Natural killer cell (primary cell): ENCODE measurements at regions not wholly inside any gene's neighbourhood (a gene's known extent, or its start where the extent isn't known, plus 50 kb on each side); places are given as distances from the start of the nearest gene placed in this dataset.

Experiments
- ATAC-seq, 3 donors: fragments of 150-1000 bp in 2 of 3; fragments of 200-7000 bp in 1 of 3; cut with Tn5 transposase; 1 replicate in 1 of 3; 2 replicates in 2 of 3; pipeline ENCODE4 v1.10.0; 2021; ENCODE audit warnings: mild to moderate bottlenecking in 2 of 3, moderate library complexity in 2 of 3
- DNase-seq, 2 donors: peaks; one replicate each; pipeline versions ENCODE4 v3.0.0 to v3.0.0-alpha.2; 2013 to 2021; ENCODE audit warnings: mixed read lengths in 1 of 2
- H3K27ac ChIP-seq: one replicate; pipeline ENCODE4 v1.5.1; 2013; ENCODE audit warnings: mild to moderate bottlenecking, low read length
- H3K27me3 ChIP-seq: one replicate; pipeline ENCODE4 v1.6.1; 2013; ENCODE audit warnings: low read length; ENCODE audit not compliant: control insufficient read depth, insufficient read depth
- H3K36me3 ChIP-seq: one replicate; pipeline ENCODE4 v1.6.1; 2013; ENCODE audit warnings: low read length; ENCODE audit not compliant: control insufficient read depth, insufficient read depth
- H3K4me1 ChIP-seq: one replicate; pipeline ENCODE4 v1.6.1; 2013; ENCODE audit warnings: low read length; ENCODE audit not compliant: control insufficient read depth, insufficient read depth
- H3K4me3 ChIP-seq: one replicate; pipeline ENCODE4 v1.5.1; 2013; ENCODE audit warnings: low read length
- H3K9me3 ChIP-seq: one replicate; pipeline ENCODE4 v1.6.1; 2013; ENCODE audit warnings: low read length; ENCODE audit not compliant: control insufficient read depth, insufficient read depth
- H3K27ac Mint-ChIP-seq, 2 donors: one replicate each; pipeline ENCODE4 v1.8.0; 2022; ENCODE audit warnings: mild to moderate bottlenecking in 2 of 2, mixed read lengths in 2 of 2, moderate library complexity in 1 of 2
- H3K27me3 Mint-ChIP-seq, 2 donors: one replicate each; pipeline ENCODE4 v1.8.0; 2022; ENCODE audit warnings: low read depth in 2 of 2, mixed read lengths in 2 of 2
- H3K36me3 Mint-ChIP-seq: one replicate; pipeline ENCODE4 v1.8.0; 2022; ENCODE audit warnings: mixed read lengths
- H3K4me1 Mint-ChIP-seq, 2 donors: one replicate each; pipeline ENCODE4 v1.8.0; 2022; ENCODE audit warnings: mixed read lengths in 2 of 2
- H3K4me3 Mint-ChIP-seq: one replicate; pipeline ENCODE4 v1.8.0; 2022; ENCODE audit warnings: mild to moderate bottlenecking, moderate library complexity, mixed read lengths
- H3K9me3 Mint-ChIP-seq, 2 donors: one replicate each; pipeline ENCODE4 v1.8.0; 2022; ENCODE audit warnings: mixed read lengths in 2 of 2
- CTCF ChIP-seq: fragments of 200-600 bp; IDR thresholded peaks from one replicate; pipeline ENCODE4 v1.8.0; 2022; ENCODE audit warnings: antibody characterized with exemption
- WGBS: methylation state at CpG from one replicate; pipeline ENCODE4 v1.1.7; 2013; ENCODE audit warnings: missing lambda C conversion rate; ENCODE audit not compliant: insufficient coverage; 5-methylcytosine and 5-hydroxymethylcytosine counted together
- intact Hi-C: fragments of 100-400 bp; cut with micrococcal nuclease; formaldehyde crosslinking; loops from one replicate; pipeline ENCODE4 v1.14.2; 2022

- no peak overlapping the region for H3K4me3 ChIP-seq
- DNase-seq (no peak), ATAC-seq (no peak)
- Mint-ChIP-seq H3K4me3 (no peak overlapping the region), H3K9me3 (peaks cover 0 to 4% of the 10 kb centered on the region in 2 donors), H3K36me3 (no peaks in the 10 kb centered on the region), H3K27me3 (no peaks in the 10 kb centered on the region), H3K27ac (no peak overlapping the region), H3K4me1 (no peaks in the 10 kb centered on the region)
- no peaks in the 10 kb centered on the region for H3K27me3 ChIP-seq
- no peaks in the 10 kb centered on the region for H3K4me1 ChIP-seq
- no peak for TF ChIP-seq CTCF
- intact Hi-C loops, result no loop called here
- WGBS, result 79% methylated on average over 1 of the region's 1 CpG
- H3K36me3 ChIP-seq, result no peaks in the 10 kb centered on the region
- no peaks in the 10 kb centered on the region for H3K9me3 ChIP-seq
- no peak overlapping the region for H3K27ac ChIP-seq
Measured at GRCh38 chr13:104733427-104733826, 1667.2 kb upstream of the SLC10A2 start.

- Mint-ChIP-seq H3K36me3 (no peaks in the 10 kb centered on the region), H3K4me1 (no peaks in the 10 kb centered on the region), H3K9me3 (peaks cover 2 to 3% of the 10 kb centered on the region in 2 donors), H3K27me3 (no peaks in the 10 kb centered on the region), H3K27ac (no peak overlapping the region), H3K4me3 (no peak overlapping the region)
- ATAC-seq (no peak), DNase-seq (no peak)
- Histone ChIP-seq H3K4me1 (no peaks in the 10 kb centered on the region), H3K9me3 (no peaks in the 10 kb centered on the region), H3K27ac (no peak overlapping the region), H3K27me3 (no peaks in the 10 kb centered on the region), H3K4me3 (no peak overlapping the region), H3K36me3 (no peaks in the 10 kb centered on the region)
- intact Hi-C loops, result no loop called here
- TF ChIP-seq CTCF, result no peak
Measured at GRCh38 chr13:104715111-104715510, 1648.9 kb upstream of the SLC10A2 start.

- no peak overlapping the region for H3K27ac Mint-ChIP-seq
- H3K4me1 Mint-ChIP-seq, result no peaks in the 10 kb centered on the region
- no peaks in the 10 kb centered on the region for H3K36me3 Mint-ChIP-seq
- no peak overlapping the region for H3K4me3 ChIP-seq
- H3K27me3 Mint-ChIP-seq, result no peaks in the 10 kb centered on the region
- no peak for TF ChIP-seq CTCF
- WGBS, result 87% methylated on average over 7 of the region's 7 CpGs
- DNase-seq, result no peak
- H3K36me3 ChIP-seq, result no peaks in the 10 kb centered on the region
- H3K4me1 ChIP-seq, result no peaks in the 10 kb centered on the region
- no peaks in the 10 kb centered on the region for H3K9me3 ChIP-seq
- peaks cover 3% of the 10 kb centered on the region in 2 donors for H3K9me3 Mint-ChIP-seq
- H3K4me3 Mint-ChIP-seq, result no peak overlapping the region
- intact Hi-C loops, result no loop called here
- H3K27ac ChIP-seq, result no peak overlapping the region
- H3K27me3 ChIP-seq, result no peaks in the 10 kb centered on the region
- ATAC-seq, result no peak
Measured at GRCh38 chr13:104705031-104705750, 1639.0 kb upstream of the SLC10A2 start.

- Histone ChIP-seq H3K27ac (no peak overlapping the region), H3K9me3 (no peaks in the 10 kb centered on the region), H3K4me3 (no peak overlapping the region), H3K27me3 (no peaks in the 10 kb centered on the region), H3K4me1 (no peaks in the 10 kb centered on the region), H3K36me3 (no peaks in the 10 kb centered on the region)
- H3K27me3 Mint-ChIP-seq, result no peaks in the 10 kb centered on the region
- no peak for ATAC-seq
- intact Hi-C loops, result no loop called here
- no peak for DNase-seq
- 29% methylated on average over 2 of the region's 3 CpGs for WGBS
- no peak overlapping the region for H3K27ac Mint-ChIP-seq
- H3K4me3 Mint-ChIP-seq, result no peak overlapping the region
- TF ChIP-seq CTCF, result no peak
- H3K9me3 Mint-ChIP-seq, result peaks cover 3% of the 10 kb centered on the region in 2 donors
- H3K4me1 Mint-ChIP-seq, result no peaks in the 10 kb centered on the region
- no peaks in the 10 kb centered on the region for H3K36me3 Mint-ChIP-seq
Measured at GRCh38 chr13:104701591-104701990, 1635.4 kb upstream of the SLC10A2 start.
